Neural progenitor cell (in vitro differentiated cells): ENCODE measurements at regions not wholly inside any gene's neighbourhood (a gene's known extent, or its start where the extent isn't known, plus 50 kb on each side); places are given as distances from the start of the nearest gene placed in this dataset.

Experiments used
- EZH2 ChIP-seq: fragments of 200-600 bp; sonication (generic); IDR thresholded peaks from 2 replicates; pipeline ENCODE4 v1.6.1; 2017; ENCODE audit warnings: antibody characterized with exemption, mild to moderate bottlenecking, moderate library complexity
- EZH2phosphoT487 ChIP-seq: fragments of 200-600 bp; sonication (generic); IDR thresholded peaks from 2 replicates; pipeline ENCODE4 v1.6.1; 2017; ENCODE audit warnings: antibody characterized with exemption
- TF ChIP-seq, protein P1 (sequence below): fragments of 200-600 bp; sonication (generic); IDR thresholded peaks from 2 replicates; pipeline ENCODE4 v1.5.1; 2017; ENCODE audit warnings: antibody characterized with exemption, mild to moderate bottlenecking

DNA sequence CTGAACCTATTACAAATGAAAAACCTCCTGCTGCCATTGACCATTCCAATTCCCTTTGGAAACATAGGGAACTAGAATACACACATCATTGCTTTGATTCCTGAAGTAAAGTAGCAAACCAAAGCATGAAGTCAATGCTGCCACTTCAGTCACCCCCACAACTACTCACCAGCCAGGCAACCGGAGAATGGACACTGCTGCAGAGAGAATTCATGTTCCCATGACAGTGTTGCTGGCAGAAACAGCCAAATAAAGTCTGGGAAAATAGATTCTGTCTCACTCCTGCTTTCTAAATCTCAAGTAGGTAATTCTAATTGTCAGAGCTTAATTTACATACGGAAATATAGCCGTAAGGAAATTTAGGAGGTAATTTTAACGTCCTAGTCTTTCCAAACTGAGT is 162.9 kb upstream of the PLPPR1 start:
- TF ChIP-seq, protein P1, sequence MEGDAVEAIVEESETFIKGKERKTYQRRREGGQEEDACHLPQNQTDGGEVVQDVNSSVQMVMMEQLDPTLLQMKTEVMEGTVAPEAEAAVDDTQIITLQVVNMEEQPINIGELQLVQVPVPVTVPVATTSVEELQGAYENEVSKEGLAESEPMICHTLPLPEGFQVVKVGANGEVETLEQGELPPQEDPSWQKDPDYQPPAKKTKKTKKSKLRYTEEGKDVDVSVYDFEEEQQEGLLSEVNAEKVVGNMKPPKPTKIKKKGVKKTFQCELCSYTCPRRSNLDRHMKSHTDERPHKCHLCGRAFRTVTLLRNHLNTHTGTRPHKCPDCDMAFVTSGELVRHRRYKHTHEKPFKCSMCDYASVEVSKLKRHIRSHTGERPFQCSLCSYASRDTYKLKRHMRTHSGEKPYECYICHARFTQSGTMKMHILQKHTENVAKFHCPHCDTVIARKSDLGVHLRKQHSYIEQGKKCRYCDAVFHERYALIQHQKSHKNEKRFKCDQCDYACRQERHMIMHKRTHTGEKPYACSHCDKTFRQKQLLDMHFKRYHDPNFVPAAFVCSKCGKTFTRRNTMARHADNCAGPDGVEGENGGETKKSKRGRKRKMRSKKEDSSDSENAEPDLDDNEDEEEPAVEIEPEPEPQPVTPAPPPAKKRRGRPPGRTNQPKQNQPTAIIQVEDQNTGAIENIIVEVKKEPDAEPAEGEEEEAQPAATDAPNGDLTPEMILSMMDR = no peak
- TF ChIP-seq EZH2 (no peak), EZH2phosphoT487 (no peak)
